Stimulated activated CD8-positive, alpha-beta memory T cell treated with anti-CD3 and anti-CD28 coated beads, Interleukin-7, amount 100 ng/mL, for 48 hours (primary cell): ENCODE measurements at regions not wholly inside any gene's neighbourhood (a gene's known extent, or its start where the extent isn't known, plus 50 kb on each side); places are given as distances from the start of the nearest gene placed in this dataset.
"Not testable (repeated sequence)": the region's sequence is repeated elsewhere in the genome, so short reads cannot be mapped to it uniquely, and the experiment has no call there.

ENCODE experiments used
- DNase-seq, 2 donors: peaks; one replicate each; pipeline ENCODE4 v3.0.0-alpha.2; 2020; ENCODE audit warnings: low read depth in 1 of 2; ENCODE audit errors: extremely low read depth in 1 of 2

DNA sequence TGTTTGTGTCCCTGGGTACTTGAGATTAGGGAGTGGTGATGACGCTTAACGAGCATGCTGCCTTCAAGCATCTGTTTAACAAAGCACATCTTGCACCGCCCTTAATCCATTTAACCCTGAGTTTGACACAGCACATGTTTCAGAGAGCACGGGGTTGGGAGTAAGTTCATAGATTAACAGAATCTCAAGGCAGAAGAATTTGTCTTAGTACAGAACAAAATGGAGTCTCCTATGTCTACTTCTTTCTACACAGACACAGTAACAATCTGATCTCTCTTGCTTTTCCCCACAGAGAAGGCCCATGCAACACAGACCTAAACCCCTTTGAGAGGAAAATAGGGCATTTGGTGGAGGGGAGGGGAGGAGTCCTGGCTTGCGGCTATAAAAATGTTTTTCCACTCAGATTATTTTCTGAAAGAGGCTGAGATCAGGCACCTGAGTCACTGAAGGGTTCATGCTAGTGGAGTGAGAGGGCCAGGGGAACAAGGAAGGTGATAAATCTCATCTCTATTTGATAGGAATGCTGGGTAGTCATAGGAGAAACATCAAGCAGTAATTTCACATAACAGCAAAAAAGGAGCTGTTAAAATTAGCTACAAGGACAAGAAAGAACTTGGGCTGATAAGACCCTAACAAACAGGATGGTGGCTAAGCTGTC lies 136.9 kb downstream of the OR2B2 start:
- DNase-seq: not testable (repeated sequence)

DNA sequence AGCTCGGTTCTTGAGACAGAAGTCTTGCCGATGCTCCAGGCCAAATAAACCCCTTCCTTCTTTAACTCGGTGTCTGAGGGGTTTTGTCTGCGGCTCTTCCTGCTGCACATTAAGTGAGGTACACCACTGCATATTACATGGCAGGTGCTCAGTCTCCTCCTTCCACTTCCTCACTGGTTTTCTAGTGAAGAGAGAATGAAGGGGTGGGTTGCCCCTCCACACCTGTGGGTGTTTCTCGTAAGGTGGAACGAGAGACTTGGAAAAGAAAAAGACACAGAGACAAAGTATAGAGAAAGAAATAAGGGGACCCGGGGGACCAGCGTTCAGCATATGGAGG lies 138.0 kb downstream of the OR2B2 start:
- DNase-seq: not testable (repeated sequence)

DNA sequence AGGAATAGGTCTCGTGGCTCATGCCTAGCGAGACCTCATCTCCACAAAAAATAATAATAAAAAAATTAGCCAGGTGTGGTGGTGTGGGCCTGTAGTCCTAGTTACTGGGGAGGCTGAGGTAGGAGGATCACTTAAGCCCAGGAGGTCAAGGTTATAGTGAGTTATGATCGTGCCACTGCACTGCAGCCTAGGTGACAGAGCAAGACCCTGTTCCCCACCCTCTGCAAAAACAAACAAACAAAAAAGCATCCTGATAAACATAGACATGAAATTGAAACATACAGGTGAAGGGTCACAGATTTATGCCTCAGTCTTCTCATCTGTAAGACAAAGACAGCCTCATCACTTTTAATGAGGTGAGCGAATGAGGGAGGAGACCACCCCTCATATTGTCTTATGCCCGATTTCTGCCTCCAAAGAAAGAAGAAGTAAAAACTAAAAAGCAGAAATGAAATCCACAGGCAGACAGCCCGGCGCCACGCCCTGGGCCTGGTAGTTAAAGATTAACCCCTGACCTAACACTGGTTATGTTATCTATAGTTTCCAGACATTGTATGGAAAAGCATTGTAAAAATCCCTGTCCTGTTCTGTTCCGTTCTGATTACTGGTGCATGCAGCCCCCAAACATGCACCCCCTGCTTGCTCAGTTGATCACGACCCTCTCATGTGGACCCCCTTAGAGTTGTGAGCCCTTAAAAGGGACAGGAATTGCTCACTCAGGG lies 138.5 kb downstream of the OR2B2 start:
- DNase-seq: not testable (repeated sequence)

DNA sequence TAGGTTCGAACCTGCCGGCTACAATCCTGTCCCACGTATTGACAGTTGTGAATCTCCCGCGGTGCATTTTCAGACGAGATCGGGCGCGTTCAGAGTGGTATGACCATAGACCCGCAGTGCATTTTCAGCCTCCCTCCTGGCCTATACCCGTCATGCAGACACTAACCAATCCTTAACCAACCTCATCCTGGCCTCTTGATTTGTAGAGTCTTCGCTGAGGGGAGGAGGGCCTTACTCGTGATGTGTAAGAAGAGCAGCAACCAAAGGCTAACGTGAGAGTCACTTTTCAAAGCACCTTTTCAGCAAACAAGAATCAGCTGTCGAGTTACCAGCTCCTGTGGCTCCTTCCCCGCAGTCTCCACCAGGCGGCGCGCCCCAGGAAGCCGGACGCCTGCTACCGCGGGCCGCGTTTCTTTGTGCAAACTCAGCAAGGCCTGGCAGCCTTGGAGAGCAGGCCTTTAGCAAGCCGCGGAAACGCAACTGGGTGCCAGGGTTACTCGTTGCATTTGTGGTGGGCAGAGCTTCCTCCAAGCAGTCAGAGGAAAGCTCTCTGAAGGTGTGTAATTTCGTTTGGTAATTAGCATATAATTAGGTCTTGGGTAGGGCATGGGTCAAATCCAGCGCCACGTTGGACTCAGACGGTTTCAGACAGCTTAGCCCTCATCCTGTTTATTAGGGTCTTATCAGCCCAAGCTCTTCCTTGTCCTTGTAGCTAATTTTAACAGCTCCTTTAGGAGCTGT lies 139.8 kb downstream of the OR2B2 start:
- peak; percentile 74 to 76 for DNase-seq

DNA sequence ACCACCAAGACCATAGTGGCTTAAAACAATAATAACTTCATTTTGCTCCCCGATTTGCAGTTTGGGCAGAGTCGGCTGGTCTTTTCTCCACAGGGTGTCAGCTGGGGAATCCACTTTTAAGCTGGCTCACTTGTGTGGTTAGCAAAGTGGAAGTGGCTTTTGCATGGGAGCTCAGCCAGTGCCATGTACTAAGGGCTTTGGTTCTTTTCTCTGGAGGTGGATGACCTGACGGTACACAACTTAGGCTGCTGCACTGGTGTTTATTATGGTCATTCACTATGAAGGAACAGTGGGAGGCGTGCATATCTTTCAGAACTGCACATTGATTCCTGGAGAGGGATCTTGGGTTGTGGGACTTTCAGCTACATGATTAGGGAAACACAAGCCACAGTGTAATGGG lies 141.0 kb downstream of the OR2B2 start:
- DNase-seq: no peak

DNA sequence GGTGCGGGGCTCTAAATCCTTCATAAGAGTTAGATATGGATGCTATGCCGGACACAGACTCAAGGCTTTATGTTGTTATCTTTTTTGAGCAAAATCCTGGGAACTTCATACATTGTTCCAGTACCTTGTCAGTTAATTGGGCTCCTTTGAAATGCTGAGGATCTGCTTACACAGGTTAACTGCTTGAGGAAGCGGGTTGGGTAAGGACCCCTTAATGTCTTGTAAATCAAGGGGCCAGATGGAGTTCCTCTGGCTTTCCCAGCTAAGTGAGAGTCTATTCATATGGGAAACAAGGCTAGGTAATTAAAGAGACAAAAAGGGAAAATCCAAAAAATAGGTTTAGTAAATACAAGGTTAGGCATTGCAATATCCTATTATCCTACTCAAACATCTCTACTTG lies 141.5 kb downstream of the OR2B2 start:
- DNase-seq: no peak

DNA sequence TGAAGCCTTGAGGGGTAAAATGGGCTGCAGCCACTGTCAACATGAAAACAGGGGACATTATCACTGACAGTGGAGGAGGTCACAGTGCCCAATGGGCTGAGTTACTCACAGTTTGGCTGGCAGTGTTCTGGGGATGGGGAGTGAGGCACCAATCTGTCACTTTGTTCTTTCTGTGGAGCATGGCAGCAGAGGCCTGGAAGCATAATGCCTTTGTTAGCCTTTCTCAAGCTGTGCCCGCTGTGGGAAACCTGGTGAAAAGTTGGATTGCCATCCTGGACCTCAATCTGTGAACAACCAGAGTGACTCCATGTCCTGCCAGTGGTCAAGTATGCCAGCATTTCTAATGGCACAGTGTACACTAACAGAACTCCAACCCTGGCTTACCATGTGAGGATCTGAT lies 143.6 kb downstream of the OR2B2 start:
- DNase-seq: no peak

DNA sequence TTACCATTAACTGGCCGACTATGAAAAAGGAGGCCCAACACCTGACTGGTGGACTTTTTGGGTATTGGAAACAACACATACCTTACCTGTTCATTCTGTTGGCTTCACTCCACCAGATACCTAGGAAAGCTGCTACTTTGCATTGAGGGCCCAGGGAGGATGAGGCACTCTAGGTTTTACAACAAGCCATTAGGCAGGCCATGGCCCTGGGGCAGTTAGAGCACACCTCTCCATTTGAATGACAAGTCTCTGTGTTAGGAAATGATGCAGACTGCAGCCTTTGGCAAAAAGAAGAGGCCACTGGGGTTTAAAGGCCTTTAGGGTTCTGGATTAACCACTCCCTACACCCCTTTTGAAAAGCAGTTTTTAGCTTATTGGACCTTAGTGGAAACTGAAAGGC lies 144.3 kb downstream of the OR2B2 start:
- no peak for DNase-seq

DNA sequence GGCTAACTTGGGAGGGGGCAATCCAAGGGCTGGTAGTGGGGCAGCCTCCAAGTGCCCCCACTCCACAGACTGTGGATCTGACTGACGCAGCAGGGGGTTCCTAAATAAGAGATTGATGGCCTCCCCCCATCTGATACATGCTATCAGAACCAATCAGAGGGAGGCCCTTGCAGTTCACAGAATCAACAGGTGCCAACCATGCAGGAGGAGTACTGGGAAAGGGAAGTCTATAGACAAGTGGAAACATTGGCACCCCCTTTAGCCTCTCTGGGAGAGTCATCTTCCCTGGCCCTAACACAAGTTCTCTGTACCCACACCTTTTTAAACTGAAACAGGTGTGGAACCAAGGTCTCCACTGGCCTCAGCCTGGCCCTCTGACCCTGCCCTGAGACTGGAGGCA lies 145.8 kb downstream of the OR2B2 start:
- no peak for DNase-seq

DNA sequence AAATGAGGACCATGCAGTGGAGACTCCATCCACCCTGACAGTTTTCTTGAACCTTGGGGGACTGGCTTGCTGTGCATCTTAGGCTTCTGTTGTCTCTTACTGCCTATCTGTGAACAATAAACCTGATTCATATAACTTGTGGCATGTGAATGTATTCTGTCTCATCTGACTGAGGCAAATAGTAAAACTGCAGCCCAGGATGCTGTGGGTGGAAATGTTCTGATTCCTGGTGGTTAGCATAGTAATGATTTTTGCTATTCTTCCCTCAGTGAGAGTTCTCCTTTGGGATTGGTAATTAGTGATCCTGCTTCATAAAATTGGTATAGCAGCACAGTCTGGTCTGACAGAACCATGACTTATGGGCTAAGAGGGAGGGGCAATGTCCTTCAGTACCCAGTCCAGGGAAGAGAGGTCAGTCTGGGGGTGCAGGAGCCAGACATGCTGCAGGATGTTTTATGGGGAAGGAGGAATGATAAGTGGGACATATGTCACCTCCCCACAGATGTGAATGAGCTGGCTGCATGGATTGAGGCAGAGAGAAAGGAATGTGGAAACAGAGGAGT lies 147.1 kb downstream of the OR2B2 start:
- DNase-seq: no peak

DNA sequence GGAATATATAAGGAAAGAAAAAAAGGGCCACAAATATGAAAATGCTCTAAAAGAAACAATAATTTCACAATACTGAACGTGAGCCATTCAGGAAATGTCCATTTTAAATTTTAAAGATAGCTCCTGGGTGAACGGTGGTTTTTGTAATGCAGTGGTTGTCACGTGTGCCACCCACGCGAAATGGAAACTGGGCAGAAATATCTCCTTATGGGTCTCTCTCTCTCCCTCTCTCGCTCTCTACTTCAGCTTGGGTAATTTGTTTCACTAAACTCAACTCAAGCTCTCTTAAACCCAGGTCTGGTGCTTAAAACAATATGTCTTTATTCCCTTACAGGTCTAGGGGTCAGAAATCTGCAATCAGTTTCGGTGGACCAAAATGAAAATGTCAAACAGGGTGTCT lies 150.8 kb downstream of the OR2B2 start:
- no peak for DNase-seq

DNA sequence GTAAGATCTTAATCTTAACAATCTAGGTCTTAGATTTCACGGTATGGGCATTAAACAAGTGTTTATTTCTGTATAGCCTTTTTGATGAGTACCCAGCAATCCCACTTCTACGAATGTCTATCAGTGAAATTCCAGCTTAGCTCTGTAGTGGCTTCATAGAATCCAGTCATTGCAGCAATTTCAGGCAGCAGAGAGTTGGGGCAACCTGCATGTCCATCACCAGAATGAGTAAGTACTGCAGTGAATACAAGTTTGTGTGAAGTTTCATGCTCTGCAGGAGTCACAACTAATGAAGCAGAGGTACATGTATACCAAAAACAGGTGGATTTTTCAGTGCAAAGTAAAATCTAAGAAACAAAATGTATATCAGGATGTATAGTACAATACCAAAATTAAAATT lies 151.7 kb downstream of the OR2B2 start:
- DNase-seq: no peak

DNA sequence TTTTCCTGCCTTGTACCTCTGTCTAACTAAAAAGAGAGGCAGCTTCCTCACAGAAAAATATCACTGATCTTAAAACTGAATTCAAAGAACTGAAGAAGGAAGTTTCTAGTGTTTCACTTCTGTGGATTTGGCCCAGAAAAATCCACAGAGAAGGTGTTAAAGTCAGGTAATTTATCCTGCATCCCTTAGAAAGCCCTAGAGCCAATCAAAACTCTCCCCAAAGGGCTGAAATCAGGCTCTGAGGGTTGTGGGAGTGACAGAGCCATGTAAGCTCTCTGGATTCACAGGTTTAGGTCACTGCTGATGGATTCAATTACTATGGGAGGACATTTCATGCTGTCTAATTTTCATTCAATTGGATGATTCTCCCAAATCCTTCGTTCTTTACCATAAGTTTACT lies 152.3 kb downstream of the OR2B2 start:
- no peak for DNase-seq

DNA sequence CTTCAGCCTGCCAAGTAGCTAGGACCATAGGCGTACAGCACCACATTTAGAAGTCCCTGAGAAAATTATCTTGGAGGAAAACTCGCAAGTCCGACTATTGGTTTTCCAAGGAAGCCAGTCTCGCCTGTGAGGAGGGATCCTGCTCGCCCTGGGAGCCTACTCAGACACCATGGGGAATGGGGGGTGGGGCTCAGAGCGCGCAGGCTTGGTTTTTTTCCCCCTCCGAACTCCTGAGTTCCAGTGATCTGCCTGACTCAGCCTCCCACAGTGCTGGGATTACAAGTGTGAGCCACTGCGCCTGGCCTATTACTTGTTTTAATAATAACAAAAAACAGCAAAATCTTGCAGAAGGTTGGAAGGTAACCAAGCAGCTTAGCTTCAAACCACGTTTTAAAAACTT lies 153.7 kb downstream of the OR2B2 start:
- DNase-seq: no peak

DNA sequence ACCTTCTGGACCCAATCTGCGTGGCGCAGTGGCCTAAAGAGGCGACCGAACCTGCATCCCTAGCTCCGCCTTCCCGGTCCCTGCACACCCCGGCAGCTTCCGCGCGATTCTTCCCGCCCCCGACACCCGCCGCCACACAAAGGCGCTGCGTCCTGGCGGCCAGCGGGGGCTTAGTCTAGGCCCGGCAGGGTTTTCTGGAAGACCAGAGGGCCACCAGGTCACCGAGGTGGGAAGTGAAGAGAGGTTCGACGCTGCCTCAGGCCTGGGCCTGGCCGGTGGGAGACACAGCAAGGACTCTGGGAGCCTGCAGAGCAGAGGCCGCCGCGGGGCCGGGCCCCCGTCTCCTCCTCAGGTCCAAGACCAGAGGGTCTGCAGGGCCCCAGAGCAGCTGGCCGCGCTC lies 154.9 kb downstream of the OR2B2 start:
- DNase-seq: peak in 1 of 2 donors; percentile 34

DNA sequence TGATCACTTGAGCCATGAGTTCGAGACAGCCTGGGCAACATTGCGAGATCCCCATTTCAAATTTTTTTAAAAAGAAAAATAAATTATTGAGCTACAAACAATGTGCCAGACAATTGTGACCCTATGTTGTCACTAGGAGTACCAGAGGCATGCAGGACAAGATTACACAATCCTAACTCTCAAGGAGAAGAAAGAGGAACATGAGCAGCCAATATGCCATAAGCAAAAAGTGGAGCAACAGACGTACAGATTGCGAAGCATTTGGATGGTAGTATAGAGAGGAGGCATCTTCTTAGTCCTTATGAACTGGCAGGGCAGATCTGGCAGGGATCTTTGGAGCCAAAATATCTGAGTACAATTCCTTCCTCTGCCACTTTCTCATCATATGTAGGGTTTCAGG lies 156.4 kb downstream of the OR2B2 start:
- no peak for DNase-seq

DNA sequence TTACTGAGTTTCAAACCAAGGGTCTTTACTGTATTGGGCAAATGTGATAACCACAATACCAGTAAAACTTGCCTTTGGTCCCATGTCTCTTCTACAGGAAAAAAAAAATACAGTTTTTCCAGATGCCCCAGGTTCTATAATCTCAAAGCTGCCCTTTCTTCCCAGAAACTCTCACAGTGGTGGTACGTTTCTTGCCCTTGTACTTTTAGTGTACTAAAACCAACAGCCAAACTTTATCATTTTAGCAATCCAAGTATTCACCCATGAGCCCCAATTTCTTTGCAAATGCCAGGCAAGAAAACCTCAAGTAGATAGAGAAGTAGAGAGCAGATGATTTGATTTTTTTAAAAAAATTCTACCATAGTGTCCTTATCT lies 157.8 kb downstream of the OR2B2 start:
- DNase-seq: no peak

DNA sequence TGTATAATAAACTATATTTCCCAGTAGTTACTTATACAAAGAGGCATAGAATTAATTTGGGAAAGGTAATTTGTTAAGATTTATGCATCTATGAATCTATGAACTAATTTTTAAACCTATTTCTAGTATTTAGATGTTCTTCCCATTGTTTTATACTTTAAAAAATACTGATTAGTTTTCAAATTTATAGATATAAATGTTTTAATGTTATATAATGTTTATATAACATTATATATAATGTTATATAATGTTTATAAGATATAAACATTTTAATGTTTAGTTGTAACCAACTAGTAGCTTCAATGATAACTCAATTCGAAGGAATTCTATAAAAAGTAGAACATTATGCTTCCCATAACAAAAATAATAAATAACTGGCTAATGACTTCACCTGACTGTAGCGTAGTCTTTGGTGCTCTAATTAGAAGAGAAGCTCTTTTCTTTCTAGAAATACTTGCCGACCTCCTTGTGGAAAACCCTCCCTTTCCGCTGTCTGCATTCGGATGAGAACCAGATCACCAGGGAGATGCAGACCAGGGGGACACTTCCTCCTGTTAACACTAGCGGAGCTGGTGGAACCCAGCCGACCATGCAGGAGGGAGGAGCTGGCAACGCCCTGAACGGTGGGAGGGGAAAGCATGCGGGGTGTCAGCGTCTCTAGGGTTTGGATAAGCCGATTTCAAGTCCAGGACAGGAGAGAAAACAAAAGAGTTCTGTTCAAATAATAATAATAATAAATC lies 158.4 kb downstream of the OR2B2 start:
- peak; percentile 63 to 82 for DNase-seq

DNA sequence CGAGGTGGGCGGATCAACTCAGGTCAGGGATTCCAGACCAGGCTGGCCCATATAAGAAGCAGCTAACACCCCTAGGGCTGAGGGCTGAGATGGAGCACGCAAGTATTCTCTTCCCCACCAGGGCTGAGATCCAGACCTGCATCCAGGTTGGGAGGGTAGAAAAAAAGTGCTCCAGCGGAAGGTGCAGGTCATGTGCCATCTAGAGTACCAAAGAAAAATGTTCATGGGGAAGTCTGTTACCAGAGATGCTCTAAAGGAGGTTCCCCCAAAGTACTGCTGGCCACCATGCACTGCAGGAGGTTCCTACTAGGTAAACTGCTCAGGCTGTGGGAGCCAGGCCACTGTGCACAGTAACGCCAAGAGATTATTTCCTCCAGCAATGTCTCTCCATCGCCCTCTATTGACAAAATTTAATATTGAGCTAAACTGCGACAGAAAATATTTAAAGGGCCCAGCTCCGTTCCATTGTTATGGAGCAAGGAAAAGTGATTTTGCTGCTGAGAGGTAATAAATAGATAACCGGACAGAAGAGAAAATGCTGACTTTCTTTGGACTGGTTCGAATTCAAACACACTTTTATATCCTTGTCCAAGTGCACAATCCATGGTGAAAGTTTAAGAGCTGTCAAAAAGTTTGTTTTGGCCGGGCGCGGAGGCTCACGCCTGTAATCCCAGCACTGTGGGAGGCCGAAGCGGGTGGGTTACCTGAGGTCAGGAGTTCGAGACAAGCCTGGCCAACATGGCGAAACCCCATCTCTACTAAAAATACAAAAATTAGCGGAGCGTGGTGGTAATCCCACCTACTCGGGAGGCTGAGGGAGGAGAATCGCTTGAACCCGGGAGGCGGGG lies 159.9 kb downstream of the OR2B2 start:
- DNase-seq: peak in 1 of 2 donors; percentile 29

DNA sequence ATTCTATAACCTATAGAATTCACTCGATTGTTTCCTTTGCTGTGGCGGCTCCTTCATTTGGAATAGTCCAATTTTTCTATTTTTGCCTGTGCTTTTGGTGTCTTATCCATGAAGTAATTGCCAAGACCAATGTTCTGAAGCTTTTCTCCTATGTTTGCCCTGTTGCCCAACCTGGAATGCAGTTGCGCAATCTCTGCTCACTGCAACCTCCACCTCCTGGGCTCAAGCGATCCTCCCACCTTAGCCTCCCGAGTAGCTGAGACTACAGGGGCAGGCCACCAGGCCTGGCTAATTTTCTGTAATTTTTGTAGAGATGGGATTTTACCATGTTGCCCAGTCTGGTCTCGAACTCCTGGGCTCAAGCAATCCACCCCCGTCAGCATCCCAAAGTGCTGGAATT lies 163.5 kb downstream of the OR2B2 start:
- DNase-seq: no peak
